ENCODE measurements at regions not wholly inside any gene's neighbourhood (a gene's known extent, or its start where the extent isn't known, plus 50 kb on each side); places are given as distances from the start of the nearest gene placed in this dataset.

DNA sequence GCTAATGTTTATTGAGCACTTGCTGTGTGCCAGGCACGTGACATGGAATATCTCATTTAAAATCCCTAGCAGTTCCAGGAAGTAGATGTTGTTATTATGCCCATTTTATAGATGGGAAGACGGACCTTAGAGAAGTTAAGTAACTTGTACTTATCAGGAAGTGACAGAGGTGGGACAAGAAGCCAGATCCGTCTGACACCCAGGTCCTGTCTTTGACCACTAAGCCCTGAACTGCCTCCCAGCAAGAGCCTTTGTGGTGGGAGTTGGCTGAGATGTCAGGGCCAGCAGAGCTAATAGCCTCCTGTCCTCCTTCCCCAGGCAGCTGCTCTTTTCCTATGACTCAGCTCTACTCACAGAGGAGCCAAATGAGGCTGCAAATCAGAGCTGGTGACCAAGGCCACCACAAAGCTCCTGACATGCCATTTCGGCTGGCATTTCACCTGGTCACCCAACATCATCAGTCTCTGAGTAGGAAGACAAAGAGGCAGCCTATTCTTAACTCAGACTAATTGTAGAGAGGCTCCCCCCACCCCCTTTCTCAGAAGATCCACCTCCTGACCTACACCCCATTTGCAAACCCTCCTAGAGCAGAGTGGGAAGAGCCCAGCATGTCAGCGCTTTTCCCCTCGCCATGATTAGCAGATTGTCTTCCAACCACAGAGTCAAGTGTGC, 175.1 kb upstream of the KIT start:
- ChIA-PET POLR2A (no interaction called here), CTCF (ENCODE audit: low intra/inter-chr PET ratio, low total read pairs) (no interaction called here)
- ATAC-seq: no peak
- intact Hi-C loops (cut with micrococcal nuclease; ENCODE audit: unreplicated experiment) (no loop called here), in situ Hi-C loops (cut with HindIII; ENCODE audit: extremely low pct_ligation_motif_present, low pct_unique_long_range_greater_than_20kb) (no loop called here)
- BruUV-seq (replicated peaks): no TSS peak
- H3K27me3 ChIP-seq (ENCODE audit: control insufficient read depth in 1 of 2, insufficient read depth in 2 of 2, low read length in 2 of 2): no peaks in the 10 kb centered on the region
- no peak for FAIRE-seq
- H2AFZ ChIP-seq (ENCODE audit: low read length): no peak overlapping the region
- no peaks in the 10 kb centered on the region for H3K79me2 ChIP-seq (ENCODE audit: insufficient read depth, low read length)
- WGBS (ENCODE audit: low lambda C conversion rate): 31% methylated on average over 5 of the region's 6 CpGs
- DNase-seq (ENCODE audit: low spot score): no peak
- H3K4me1 ChIP-seq (ENCODE audit: insufficient read depth, low read length): no peaks in the 10 kb centered on the region
- H3K9ac ChIP-seq (ENCODE audit: insufficient read depth, low read depth, low read length): no peak overlapping the region
- H3K4me2 ChIP-seq (ENCODE audit: low read depth, low read length): no peak overlapping the region
- H3K27ac ChIP-seq (ENCODE audit: extremely low read length, insufficient read depth, low read length): no peak overlapping the region
- no peaks in the 10 kb centered on the region for H3K36me3 ChIP-seq (replicated peaks in 1 of 2; ENCODE audit: control insufficient read depth in 1 of 2, insufficient read depth in 2 of 2, low read length in 2 of 2)
- no peaks in the 10 kb centered on the region for H3K9me3 ChIP-seq (ENCODE audit: low read length)
- H3K4me3 ChIP-seq (replicated peaks in 1 of 3; ENCODE audit: insufficient read depth in 1 of 3, low read depth in 2 of 3, low read length in 3 of 3): no peak overlapping the region
- no peak for TF ChIP-seq ZNF232 (CRISPR knock-in tag; IDR thresholded peaks at IDR 0.05; ENCODE audit: borderline replicate concordance)
- TF ChIP-seq ZNF629 (CRISPR knock-in tag; conservative IDR thresholded peaks at IDR 0.05): 0 out of 2 replicates have a peak, but pooled peaks have one; percentile 10
- no peaks in the 10 kb centered on the region for H4K20me1 ChIP-seq (ENCODE audit: insufficient read depth, low read length)

DNA sequence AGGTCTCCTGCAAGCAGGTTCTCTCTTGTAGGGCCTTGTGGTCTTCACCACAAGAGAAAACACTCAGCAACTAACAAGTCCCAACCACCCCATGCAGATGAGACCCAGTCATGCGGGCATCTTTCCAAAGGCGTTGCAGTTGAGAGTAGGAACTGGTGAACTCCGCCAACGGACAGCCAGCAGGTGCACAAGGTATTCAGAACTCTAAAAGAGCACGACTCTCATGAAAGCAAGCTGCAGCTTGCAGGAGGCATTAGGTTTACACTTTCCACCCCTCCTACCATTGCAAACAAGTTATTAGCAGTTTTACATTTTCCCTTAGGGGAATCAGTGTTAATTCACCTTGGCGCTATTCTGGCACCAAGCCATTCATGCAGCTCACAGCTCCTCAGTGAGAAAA, 173.4 kb upstream of the KIT start:
- Histone ChIP-seq H2AFZ (ENCODE audit: low read length) (no peak overlapping the region), H3K79me2 (ENCODE audit: insufficient read depth, low read length) (no peaks in the 10 kb centered on the region), H3K4me1 (ENCODE audit: insufficient read depth, low read length) (no peaks in the 10 kb centered on the region), H4K20me1 (ENCODE audit: insufficient read depth, low read length) (no peaks in the 10 kb centered on the region), H3K27ac (ENCODE audit: extremely low read length, insufficient read depth, low read length) (no peak overlapping the region), H3K9me3 (ENCODE audit: low read length) (no peaks in the 10 kb centered on the region), H3K4me3 (replicated peaks in 1 of 3; ENCODE audit: insufficient read depth in 1 of 3, low read depth in 2 of 3, low read length in 3 of 3) (no peak overlapping the region), H3K9ac (ENCODE audit: insufficient read depth, low read depth, low read length) (no peak overlapping the region), H3K36me3 (replicated peaks in 1 of 2; ENCODE audit: control insufficient read depth in 1 of 2, insufficient read depth in 2 of 2, low read length in 2 of 2) (no peaks in the 10 kb centered on the region), H3K27me3 (ENCODE audit: control insufficient read depth in 1 of 2, insufficient read depth in 2 of 2, low read length in 2 of 2) (no peaks in the 10 kb centered on the region), H3K4me2 (ENCODE audit: low read depth, low read length) (no peak overlapping the region)
- BruUV-seq (replicated peaks): no TSS peak
- DNase-seq (ENCODE audit: low spot score) (no peak), FAIRE-seq (no peak), ATAC-seq (no peak)
- intact Hi-C loops (cut with micrococcal nuclease; ENCODE audit: unreplicated experiment): no loop called here
- CTCF ChIA-PET (ENCODE audit: low intra/inter-chr PET ratio, low total read pairs): no interaction called here
- 25% methylated on average over 2 of the region's 6 CpGs for WGBS (ENCODE audit: low lambda C conversion rate)
- POLR2A ChIA-PET: no interaction called here
- in situ Hi-C loops (cut with HindIII; ENCODE audit: extremely low pct_ligation_motif_present, low pct_unique_long_range_greater_than_20kb): no loop called here
- no peak for TF ChIP-seq ZNF292 (CRISPR knock-in tag; IDR thresholded peaks at IDR 0.05; ENCODE audit: borderline replicate concordance, low read depth)
- TF ChIP-seq, protein P1, sequence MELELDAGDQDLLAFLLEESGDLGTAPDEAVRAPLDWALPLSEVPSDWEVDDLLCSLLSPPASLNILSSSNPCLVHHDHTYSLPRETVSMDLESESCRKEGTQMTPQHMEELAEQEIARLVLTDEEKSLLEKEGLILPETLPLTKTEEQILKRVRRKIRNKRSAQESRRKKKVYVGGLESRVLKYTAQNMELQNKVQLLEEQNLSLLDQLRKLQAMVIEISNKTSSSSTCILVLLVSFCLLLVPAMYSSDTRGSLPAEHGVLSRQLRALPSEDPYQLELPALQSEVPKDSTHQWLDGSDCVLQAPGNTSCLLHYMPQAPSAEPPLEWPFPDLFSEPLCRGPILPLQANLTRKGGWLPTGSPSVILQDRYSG (CRISPR knock-in tag; IDR thresholded peaks at IDR 0.05): no peak
